ENCODE measurements at regions not wholly inside any gene's neighbourhood (a gene's known extent, or its start where the extent isn't known, plus 50 kb on each side); places are given as distances from the start of the nearest gene placed in this dataset.

DNA sequence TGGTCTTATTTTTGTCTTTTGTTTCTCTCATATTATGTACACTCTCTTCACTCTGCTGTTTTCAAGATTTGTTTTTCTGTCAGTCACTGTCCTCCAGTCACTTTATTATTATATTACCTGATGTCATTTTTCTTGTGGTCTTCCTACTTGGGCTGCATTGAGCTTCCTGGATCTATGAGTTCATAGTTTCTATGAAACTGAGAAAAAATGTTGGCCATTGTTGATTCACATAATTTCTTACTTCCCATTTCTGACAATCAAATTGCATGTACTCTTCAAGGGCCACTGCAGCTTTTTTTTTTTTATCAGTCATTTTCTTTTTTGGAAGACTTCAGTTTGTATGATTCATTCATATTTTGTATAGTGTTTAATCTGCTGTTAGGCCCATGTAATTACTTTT, 1180.6 kb upstream of the GBE1 start:
- DNase-seq (ENCODE audit: low read depth in 4 of 4, low spot score in 1 of 4) = no peak

DNA sequence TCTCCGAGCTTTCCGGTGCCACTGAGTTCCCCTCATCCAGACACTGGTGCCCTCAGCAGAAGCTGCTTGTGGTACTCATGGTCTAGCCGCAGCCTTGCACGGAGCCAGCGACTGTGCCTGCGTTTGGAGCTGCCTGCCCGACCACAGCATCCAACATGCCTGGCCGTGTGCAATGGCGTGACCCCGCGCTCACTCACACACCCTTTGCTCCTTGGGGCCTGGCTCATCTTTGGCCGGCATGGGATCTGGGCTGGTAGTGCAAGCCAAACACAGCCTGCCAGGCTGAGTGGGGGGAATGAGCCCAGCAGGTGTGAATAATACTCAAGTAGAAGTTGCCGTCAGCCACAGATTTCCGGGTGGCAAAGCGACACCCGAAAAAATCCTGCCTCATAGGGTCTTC, 1178.7 kb upstream of the GBE1 start:
- DNase-seq (ENCODE audit: low read depth in 4 of 4, low spot score in 1 of 4) = no peak

DNA sequence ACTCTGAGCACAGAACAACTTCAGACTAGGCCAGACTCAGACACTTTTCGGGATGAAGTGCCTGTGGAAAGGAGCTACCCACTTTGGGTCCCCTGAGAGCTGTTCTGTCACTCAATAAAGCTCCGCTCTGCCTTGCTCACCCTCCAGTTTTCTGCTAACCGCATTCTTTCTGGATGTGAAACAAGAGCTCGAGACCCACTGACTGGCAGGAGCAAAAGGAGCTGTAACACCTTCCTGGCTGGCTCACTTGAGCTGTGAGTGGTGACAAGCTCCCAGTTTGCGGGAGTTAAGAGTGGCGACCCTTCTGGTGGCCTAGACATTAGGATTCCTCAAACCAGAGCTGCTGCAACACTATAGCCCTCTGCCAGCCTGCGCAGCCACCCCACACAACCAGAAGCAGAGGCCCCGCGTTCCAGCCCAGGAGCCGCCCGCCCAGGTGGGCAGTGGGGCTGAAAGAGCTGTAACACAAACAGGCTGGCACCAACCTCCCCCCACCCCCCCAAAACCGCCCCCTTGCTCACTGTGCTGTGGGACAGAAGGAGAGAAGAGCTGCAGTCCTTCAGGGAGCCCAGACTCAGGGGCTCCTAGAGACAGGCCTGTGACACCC, 1178.1 kb upstream of the GBE1 start:
- no peak for DNase-seq (ENCODE audit: low read depth in 4 of 4, low spot score in 1 of 4)

DNA sequence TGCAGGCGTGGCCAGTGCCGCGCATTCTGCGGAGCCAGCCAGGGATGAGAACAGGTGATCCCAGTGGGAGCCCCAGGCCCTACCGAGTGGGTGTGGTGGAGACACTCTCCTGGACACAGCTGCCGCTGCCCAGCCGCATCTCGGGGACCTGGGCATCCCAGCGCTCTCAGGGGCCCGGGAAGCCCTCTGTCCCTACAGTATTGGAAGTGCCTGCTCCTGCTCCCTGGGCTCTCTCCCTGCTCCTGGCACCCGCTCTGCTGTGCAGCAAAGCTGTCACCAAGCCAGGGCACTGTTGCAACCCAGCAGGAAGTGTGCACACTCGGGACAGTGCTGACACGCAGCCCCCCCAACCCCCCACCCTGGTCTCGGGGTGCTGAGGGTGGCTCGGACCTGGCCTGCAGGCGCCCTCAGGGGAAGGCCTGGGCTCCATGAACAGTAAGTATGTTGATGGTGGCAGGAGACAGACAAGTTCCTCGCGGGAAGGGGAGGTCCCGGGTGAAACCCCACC, 1177.4 kb upstream of the GBE1 start:
- DNase-seq (ENCODE audit: low read depth in 4 of 4, low spot score in 1 of 4) = no peak

DNA sequence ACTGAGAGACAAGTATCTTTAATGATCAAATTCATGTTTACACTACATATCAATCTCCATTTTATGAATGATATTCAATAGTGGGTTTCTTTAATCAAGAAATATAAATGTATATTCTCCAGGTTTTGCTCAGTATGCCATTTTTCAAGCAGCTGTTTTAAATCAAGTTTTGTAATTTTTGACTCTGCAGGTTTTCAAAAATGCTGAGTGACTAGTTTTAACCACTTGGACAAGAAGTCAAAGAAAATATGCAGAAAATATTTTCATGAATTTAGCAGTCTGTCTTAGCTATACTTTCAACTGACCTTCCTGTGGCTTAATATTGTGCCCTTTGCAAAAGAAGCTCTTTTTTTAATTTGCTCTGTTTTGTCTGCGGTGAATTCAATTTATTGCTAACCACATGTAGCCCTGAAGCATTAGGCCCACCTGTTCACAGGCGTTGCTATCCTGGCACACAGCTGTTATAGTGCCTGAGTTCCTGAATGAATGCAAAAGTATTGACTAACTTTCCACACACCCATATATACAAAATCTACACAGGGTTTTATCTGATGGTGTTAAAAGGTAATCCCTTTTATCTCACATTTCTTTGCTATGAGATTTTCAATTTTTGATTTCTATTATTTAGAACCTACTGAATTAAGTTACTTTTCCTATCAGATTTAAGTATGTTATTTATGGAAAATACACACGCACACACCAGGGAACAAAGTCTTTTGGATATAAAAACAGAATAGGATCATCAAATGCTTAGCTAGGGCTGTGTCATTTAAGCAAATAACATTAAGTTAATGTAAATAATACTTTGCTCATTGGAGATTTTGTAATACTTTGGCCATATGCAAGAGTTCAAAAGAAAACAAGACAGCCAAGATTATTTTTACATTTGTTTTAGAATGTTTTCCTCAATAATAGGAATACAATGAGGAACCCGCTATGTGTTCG, 1166.1 kb upstream of the GBE1 start:
- no peak for DNase-seq (ENCODE audit: low read depth in 4 of 4, low spot score in 1 of 4)

DNA sequence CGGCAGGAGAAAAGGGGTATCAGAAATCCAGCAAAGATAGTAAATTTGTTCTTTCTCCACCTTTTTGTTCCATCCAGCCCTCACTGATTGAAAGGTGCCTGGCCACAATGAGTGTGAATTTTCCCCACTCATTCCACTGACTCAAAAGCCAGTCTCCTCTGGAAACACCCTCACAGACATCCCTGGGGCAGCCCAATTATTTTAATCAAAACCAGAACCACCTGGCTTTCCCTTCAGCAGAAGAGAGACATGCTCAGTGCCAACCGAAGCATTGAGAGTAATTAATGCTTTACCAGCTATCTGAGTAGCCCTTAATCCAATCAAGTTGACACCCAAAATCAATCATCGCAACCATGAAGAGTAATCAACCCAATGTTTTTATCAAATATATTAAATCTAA, 1129.6 kb upstream of the GBE1 start:
- no peak for DNase-seq (ENCODE audit: low read depth in 4 of 4, low spot score in 1 of 4)

DNA sequence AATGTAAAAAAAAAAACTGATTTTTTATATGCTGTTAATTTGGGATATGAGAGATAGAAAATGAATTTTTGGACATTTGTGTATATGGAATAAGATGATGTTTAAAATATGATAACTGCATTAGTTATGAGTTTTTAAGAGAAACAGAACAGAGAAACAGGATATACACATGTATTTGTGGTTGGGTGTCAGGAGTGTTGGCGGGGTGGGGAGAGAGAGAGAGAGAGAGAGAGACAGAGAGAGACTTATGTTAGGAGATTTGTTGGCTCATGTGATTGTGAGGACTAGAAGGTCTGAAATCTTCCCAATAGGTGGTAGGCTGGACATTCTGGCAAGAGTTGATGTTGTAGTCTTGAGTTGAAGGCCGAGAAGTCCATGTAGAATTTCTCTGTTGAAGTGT, 1121.6 kb upstream of the GBE1 start:
- no peak for DNase-seq (ENCODE audit: low read depth in 4 of 4, low spot score in 1 of 4)

DNA sequence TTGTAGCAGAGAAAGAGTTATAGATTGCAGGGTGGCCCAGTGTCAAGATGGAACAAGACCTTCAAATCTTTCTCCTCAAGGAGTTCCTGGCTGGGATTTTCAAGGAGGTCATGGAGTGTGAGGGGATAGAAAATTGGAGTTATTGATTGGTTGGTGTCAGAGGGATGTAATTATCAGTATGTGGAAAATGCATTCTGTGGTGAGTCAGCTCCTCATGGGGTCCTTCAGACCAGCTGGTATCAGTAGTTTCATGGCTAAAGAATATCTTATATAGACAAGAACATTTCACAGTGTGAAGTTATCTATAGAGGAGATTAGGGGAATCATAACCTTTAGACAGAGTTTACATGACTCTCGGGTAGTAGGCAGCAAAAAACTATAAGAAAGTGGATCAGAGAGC, 1114.0 kb upstream of the GBE1 start:
- no peak for DNase-seq (ENCODE audit: low read depth in 4 of 4, low spot score in 1 of 4)

DNA sequence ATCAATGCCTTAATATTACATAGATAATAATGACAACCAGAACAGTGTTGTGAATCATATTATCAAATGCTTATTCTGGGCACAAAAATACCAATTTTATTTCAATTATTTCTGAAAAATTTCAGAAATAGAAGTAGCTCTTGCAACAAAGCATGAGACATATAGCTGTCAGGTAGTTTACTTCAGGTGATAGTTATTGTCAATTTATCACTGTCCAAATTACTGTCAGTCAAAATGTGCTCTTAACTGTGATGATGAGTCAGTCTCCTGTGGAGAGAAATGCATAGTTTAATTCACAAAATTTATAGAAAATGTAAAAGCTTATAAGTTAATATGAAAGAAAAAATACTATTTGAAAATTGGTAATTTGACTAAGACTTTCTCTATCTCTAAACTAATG, 1078.4 kb upstream of the GBE1 start:
- no peak for DNase-seq (ENCODE audit: low read depth in 4 of 4, low spot score in 1 of 4)

DNA sequence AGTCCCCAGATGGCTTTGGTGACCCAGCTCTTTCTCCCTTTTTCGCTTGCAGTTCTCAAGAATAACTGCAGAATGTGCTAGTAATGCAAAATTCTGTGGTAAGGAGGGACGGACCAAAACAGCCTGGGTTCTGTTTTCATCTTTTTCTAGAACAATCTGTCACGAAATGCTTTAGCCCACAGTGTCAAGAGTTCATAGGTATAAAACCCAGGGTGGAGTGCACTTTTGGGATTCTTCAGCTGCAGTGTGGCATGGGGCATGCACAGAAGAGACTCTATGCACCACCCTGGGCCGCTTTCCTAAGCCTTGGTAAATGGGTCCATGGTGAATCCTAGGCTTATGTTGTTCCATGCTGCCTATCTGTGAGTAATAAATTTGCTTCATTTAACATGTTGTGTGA, 1072.7 kb upstream of the GBE1 start:
- no peak for DNase-seq (ENCODE audit: low read depth in 4 of 4, low spot score in 1 of 4)

DNA sequence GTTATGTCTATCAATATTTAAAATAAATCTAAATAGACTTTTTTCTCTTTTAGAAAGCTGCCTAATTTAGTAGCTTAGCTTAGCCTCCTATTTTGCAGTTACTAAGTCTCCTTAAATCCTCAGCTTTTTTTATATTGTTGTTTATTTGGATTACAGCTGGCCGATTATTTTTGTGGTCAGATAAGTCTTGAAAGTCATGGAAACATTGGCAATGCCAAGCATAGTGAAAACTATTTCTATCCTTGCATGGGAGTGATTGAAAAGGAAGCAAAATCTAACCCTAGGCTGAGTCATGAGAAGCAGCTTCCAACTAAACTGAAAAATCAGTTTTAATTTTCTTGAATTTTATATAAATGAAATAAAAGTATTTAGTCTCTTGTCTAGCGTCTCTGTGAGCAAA, 1063.0 kb upstream of the GBE1 start:
- DNase-seq (ENCODE audit: low read depth in 4 of 4, low spot score in 1 of 4) = no peak

DNA sequence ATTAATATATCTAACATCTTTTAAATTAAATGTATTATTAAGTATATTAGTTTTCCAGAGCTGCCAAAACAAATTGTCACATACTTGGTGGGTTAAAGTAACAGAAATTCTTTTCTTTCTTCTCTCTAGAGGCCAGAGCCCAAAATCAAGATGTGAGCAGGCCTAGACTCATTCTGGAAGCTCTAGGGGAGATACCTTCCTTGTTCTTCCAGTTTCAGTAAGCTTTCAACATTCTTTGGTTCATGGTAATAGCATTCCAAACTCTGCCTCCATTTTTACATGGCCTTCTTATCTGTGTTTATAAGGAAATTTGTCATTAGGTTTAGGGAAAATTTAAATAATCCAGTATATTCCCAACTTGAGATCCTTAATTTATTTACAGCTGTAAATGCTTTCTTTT, 1054.6 kb upstream of the GBE1 start:
- no peak for DNase-seq (ENCODE audit: low read depth in 4 of 4, low spot score in 1 of 4)

DNA sequence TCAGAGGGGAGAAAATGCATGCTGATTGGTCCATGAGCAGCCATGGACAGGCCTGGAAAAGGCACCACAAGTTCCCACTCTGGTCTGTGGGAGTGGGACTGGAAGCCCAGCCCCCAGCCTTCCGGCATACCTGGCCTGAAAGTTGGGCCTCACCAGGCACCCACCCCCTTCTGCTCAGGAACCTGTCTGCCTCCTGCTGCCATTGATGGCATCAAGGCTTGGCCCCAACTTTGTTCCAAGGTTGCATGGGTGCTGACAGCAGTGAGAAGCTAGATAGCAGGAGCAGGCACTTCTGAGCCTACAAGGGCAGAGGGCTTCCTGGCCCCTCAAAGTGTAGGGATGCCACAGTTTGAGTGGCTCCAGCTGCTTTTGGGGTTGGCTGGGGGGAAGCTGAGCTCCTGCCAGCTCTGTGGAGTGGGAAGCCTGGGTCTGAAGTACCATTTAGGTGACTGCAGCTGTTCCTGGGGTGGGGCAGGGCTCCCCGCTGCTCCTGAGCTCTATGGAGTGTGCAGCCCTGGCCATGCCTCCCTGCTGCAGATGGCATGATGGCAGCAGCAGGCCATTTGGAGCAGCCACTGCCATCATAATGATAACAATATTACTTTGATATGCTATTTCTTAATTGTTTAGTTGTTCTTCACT, 1054.1 kb upstream of the GBE1 start:
- DNase-seq (ENCODE audit: low read depth in 4 of 4, low spot score in 1 of 4) = no peak

DNA sequence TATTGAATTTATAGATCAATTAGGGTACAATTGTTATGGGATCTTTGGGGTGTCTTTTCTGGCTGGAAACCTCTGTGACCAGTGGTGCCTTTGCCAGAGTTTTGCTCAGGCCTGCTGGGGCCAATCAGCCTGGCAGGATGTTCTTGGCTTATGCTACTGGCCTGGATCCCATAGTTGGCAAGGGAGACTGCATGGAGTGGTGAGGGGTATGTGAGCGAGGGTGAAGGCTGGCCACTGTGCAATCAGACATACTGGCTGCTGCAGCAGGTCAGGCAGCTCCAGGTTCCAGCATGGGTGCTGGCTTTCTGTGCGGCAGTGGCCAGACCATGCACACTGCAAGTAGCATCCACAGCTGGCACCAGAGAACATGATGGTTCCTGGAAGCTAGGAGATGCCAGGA, 1053.2 kb upstream of the GBE1 start:
- no peak for DNase-seq (ENCODE audit: low read depth in 4 of 4, low spot score in 1 of 4)

DNA sequence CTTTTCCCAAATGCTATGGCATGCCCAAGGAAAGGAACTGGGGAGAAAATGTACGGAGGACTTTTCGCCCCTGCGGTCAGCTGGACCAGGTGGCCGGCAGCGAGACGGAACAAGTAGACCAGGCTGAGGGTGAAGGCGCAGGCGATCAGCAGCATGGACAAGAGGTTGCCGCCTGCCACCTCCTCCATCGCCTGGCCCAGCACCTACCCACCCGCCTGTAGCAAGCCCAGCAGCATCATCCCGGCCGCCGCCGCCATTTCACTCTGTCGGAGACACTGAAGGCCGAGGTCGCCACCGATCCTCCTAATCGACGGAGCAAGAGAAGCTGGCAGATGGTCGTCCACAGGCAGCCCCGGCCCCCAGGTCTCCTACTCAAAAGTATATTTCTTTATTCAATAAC, 1046.3 kb upstream of the GBE1 start:
- DNase-seq (ENCODE audit: low read depth in 4 of 4, low spot score in 1 of 4) = no peak

DNA sequence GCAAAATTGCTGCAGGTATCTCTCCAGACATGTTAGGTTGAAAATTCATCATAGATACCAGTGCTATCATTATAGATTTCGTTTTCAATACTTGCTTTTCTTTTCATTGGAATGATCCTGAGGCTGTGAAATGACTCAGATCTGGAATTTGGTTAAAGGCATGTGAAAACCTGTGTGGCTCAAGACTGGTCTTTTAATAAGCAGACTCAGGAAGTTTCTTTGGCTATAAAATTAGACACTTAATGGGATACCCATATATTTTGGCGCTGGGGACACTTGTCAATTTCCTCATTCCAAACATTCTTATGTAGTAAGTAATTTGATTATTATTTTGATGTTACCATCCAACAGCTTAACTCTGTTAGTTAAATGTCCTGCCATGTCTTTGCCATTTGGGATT, 1041.1 kb upstream of the GBE1 start:
- no peak for DNase-seq (ENCODE audit: low read depth in 4 of 4, low spot score in 1 of 4)

DNA sequence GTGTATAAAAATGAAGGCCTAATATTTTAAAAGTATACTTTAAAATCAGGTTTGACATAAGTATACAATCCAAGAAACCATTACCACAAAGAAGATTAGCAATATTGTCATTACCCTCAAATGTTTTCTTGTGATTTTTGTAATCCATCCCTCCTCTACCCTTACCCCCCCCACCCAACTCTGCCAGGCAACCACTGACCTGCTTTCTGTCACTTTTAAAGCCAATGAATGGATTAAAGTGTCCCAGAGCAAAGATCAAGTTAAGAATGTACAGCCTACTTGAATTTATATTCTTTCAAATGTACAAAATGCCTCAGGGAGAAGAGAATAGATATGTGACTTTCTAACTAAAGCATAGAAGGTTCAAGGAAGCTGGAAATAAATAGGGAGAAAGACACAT, 1038.8 kb upstream of the GBE1 start:
- DNase-seq (ENCODE audit: low read depth in 4 of 4, low spot score in 1 of 4) = no peak

DNA sequence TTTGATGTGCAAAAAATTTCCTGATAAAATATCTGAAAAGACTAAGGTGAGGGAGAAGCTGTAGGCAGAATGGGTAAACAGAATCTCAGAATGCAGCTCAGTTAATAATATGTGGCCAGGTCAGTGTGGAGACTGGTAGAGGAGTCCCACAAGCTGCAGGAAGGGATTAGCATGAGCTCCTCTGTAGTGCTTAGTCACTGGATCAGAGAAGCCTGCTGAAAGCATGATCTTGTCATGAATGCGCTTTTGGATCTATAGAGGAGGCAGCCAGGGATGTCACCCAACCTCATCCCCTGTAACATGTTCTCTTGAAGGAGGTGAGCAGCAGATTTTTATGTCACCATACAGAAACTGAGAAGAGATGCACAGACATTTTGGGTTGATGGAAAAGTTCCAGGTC, 1035.3 kb upstream of the GBE1 start:
- no peak for DNase-seq (ENCODE audit: low read depth in 4 of 4, low spot score in 1 of 4)

DNA sequence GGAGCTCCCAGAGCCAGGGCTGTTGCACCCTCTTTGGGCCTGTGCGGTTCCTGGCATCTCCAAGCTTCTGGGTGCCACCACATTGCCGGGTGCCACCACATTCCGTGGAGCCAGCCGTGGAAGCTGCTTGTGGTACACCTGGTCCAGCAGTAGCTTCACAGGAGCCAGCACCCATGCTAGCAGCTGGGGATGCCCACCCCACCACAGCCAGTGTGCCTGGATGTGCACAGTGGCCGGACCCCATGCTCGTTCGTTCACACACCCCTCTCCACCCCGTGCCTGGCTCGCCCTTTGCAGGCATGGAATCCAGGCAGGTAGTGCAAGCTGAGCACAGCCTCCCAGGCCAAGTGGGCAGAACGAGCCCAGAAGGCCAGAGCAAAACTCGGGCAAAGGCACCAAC, 1029.8 kb upstream of the GBE1 start:
- no peak for DNase-seq (ENCODE audit: low read depth in 4 of 4, low spot score in 1 of 4)

DNA sequence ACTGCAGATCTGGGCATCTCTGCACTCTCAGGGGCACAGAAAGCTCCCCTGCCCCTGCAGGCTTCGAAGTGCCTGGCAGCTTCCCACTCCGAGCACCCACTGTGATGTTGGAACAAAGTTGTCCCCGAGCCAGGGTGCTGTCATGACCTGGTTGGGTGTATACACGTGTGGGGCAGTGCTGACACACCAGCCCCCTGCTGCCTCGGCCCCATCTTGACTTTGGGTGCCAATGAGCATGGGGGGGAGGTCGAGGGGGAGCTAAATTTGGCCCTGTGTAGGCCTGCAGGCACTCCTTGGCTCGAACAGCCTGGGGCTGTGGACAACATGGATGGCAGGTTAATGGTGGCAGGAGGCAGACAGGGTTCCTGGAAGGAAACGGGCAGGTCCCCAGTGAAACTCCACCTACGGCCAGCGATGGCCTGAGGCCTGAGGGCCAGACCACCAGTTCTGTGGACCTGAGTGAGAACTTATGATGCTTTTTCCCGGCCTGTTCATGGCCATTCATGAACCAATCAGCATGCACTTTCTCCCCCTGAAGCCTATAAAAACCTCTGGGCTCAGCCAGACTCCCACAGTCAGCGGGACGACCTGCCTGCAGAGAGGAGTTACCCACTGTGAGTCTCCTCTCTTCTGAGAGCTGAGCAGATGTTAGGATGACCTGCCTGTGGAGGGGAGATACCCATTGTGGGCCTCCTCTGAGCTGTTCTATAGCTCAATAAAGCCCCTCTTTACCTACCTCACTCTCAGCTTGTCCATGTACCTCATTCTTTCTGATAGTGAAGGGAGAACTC, 1029.1 kb upstream of the GBE1 start:
- no peak for DNase-seq (ENCODE audit: low read depth in 4 of 4, low spot score in 1 of 4)

DNA sequence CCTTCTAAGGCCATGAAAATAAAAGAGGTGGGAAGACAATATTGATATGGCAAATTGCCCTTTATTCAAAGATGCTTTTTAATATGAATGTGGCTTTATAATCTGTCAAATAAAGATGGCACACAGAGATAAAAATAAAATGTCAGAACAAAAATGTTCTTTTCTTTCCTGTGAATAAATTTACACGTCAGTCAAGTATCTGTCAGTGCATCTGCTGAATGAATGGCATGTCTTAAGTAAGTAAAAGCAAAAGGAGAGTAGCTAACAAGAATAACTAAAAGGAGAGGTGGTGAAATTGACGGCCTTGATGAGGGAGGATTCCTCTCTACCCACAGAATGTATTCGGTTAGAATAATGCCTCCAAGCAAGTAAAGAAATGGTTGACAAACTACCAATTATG, 1021.7 kb upstream of the GBE1 start:
- DNase-seq (ENCODE audit: low read depth in 4 of 4, low spot score in 1 of 4) = no peak

Measured in stimulated activated CD4-positive, alpha-beta T cell treated with anti-CD3 and anti-CD28 coated beads, Interleukin-1b, Interleukin-23, amount 100 ng/mL, for 24 hours (primary cell).